ENCODE measurements at regions not wholly inside any gene's neighbourhood (a gene's known extent, or its start where the extent isn't known, plus 50 kb on each side); places are given as distances from the start of the nearest gene placed in this dataset.

DNA sequence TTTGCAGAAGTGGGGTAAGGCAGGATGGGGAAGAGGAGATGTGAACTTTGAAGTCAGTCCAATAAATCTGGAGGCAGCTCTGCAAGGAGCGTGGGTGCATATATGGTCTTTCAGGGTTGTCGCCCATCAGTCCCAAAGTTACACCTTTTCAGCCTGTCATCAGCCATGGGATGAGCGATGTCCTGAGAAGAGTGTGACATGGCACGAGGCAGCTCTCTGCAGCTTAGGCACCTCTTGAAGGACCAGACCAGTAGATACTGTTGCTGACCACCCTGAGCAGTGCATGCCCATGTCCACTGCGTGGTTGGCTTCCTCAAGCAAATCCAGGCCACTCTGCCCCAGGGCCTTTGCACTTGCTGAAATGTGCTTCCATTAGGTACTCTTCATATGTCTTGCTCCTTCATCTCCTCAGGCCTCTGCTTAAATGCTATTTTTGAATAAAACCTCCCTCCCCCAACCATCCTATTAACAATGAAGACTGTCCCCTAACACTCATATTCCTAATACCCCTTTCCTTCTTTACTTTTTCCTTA lies 171.7 kb downstream of the ACTR3 start:
- TF ChIP-seq EZH2 (IDR thresholded peaks at IDR 0.05; ENCODE audit: borderline replicate concordance, low read length) = no peak
- TF ChIP-seq, protein P1, sequence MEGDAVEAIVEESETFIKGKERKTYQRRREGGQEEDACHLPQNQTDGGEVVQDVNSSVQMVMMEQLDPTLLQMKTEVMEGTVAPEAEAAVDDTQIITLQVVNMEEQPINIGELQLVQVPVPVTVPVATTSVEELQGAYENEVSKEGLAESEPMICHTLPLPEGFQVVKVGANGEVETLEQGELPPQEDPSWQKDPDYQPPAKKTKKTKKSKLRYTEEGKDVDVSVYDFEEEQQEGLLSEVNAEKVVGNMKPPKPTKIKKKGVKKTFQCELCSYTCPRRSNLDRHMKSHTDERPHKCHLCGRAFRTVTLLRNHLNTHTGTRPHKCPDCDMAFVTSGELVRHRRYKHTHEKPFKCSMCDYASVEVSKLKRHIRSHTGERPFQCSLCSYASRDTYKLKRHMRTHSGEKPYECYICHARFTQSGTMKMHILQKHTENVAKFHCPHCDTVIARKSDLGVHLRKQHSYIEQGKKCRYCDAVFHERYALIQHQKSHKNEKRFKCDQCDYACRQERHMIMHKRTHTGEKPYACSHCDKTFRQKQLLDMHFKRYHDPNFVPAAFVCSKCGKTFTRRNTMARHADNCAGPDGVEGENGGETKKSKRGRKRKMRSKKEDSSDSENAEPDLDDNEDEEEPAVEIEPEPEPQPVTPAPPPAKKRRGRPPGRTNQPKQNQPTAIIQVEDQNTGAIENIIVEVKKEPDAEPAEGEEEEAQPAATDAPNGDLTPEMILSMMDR (conservative IDR thresholded peaks at IDR 0.05 in 1 of 2, IDR thresholded peaks at IDR 0.05 in 1 of 2; ENCODE audit: extremely low read depth in 1 of 2, insufficient read depth in 1 of 2, low read depth in 1 of 2, low read length in 2 of 2) = no peak
